Head of caudate nucleus (tissue), 42 donors: ENCODE measurements at regions not wholly inside any gene's neighbourhood (a gene's known extent, or its start where the extent isn't known, plus 50 kb on each side); places are given as distances from the start of the nearest gene placed in this dataset.

Experiments used
- DNase-seq, 42 donors: peaks; one replicate each; pipeline versions ENCODE4 v3.0.0 to v3.0.0-alpha.2; 2020 to 2021; ENCODE audit warnings: mixed read lengths in 7 of 42
- intact Hi-C: fragments of 100-400 bp; cut with DNase I; formaldehyde crosslinking; loops from one replicate; pipeline ENCODE4 v1.15.0; 2022

GRCh38 chr1:209349363-209350308, 233.9 kb upstream of the CAMK1G start:
- intact Hi-C loops, result no loop called here
- no peak for DNase-seq

GRCh38 chr1:209353053-209353452, 230.5 kb upstream of the CAMK1G start:
- intact Hi-C loops, result no loop called here
- DNase-seq, result no peak

- intact Hi-C loops, result no loop called here
- DNase-seq, result peak; percentile 50 to 93 (median 80)
Measured at GRCh38 chr1:209354111-209354839, 229.2 kb upstream of the CAMK1G start.

GRCh38 chr1:209354840-209355165, 228.7 kb upstream of the CAMK1G start:
- intact Hi-C loops, result no loop called here
- DNase-seq, result no peak

- intact Hi-C loops, result no loop called here
- DNase-seq, result no peak
Measured at GRCh38 chr1:209355415-209355814, 228.1 kb upstream of the CAMK1G start.

- DNase-seq, result no peak
- intact Hi-C loops, result no loop called here
Measured at GRCh38 chr1:209356976-209357377, 226.5 kb upstream of the CAMK1G start.

- DNase-seq, result no peak
- intact Hi-C loops, result no loop called here
Measured at GRCh38 chr1:209363112-209363511, 220.4 kb upstream of the CAMK1G start.

- DNase-seq, result no peak
- intact Hi-C loops, result no loop called here
Measured at GRCh38 chr1:209364716-209365115, 218.8 kb upstream of the CAMK1G start.

GRCh38 chr1:209367061-209367772, 216.3 kb upstream of the CAMK1G start:
- intact Hi-C loops, result no loop called here
- no peak for DNase-seq

- DNase-seq, result no peak
- intact Hi-C loops, result no loop called here
Measured at GRCh38 chr1:209368864-209369598, 214.5 kb upstream of the CAMK1G start.

- intact Hi-C loops, result no loop called here
- DNase-seq, result no peak
Measured at GRCh38 chr1:209370241-209370995, 213.1 kb upstream of the CAMK1G start.

GRCh38 chr1:209375097-209375496, 208.4 kb upstream of the CAMK1G start:
- DNase-seq, result no peak
- intact Hi-C loops, result no loop called here

- no peak for DNase-seq
- intact Hi-C loops, result no loop called here
Measured at GRCh38 chr1:209375671-209376365, 207.7 kb upstream of the CAMK1G start.

- intact Hi-C loops, result no loop called here
- DNase-seq, result no peak
Measured at GRCh38 chr1:209376774-209377173, 206.7 kb upstream of the CAMK1G start.

GRCh38 chr1:209377995-209378394, 205.5 kb upstream of the CAMK1G start:
- intact Hi-C loops, result no loop called here

GRCh38 chr1:209379280-209379679, 204.2 kb upstream of the CAMK1G start:
- intact Hi-C loops, result no loop called here
- DNase-seq, result no peak

More at GRCh38 chr1:209377995-209378394, 205.5 kb upstream of the CAMK1G start:
- no peak for DNase-seq

GRCh38 chr1:209380420-209380819, 203.1 kb upstream of the CAMK1G start:
- DNase-seq, result no peak
- intact Hi-C loops, result no loop called here
